Renal cortex interstitium (tissue), 11 donors: ENCODE measurements at regions not wholly inside any gene's neighbourhood (a gene's known extent, or its start where the extent isn't known, plus 50 kb on each side); places are given as distances from the start of the nearest gene placed in this dataset.
"Not testable (repeated sequence)": the region's sequence is repeated elsewhere in the genome, so short reads cannot be mapped to it uniquely, and the experiment has no call there.

ENCODE experiments used
- DNase-seq, 11 donors: peaks; one replicate each; pipeline ENCODE4 v3.0.0-alpha.2; 2013; ENCODE audit warnings: low read depth in 9 of 11, low spot score in 4 of 11; ENCODE audit errors: extremely low read depth in 1 of 11

GRCh38 chr2:56753182-56753581 is 569.4 kb downstream of the CCDC85A start:
- DNase-seq = no peak

GRCh38 chr2:56754066-56754615 is 570.4 kb downstream of the CCDC85A start:
- DNase-seq = no peak

GRCh38 chr2:56754627-56755026 is 570.8 kb downstream of the CCDC85A start:
- DNase-seq = no peak

- DNase-seq = no peak
These were observed 574.2 kb downstream of the CCDC85A start for GRCh38 chr2:56757884-56758545.

- no peak for DNase-seq
These were observed 579.9 kb downstream of the CCDC85A start for GRCh38 chr2:56763683-56764082.

- no peak for DNase-seq
These were observed 585.2 kb downstream of the CCDC85A start for GRCh38 chr2:56768973-56769372.

GRCh38 chr2:56770490-56770889 is 586.7 kb downstream of the CCDC85A start:
- no peak for DNase-seq

- no peak for DNase-seq
These were observed 600.3 kb downstream of the CCDC85A start for GRCh38 chr2:56784046-56784445.

GRCh38 chr2:56801214-56801613 is 617.4 kb downstream of the CCDC85A start:
- DNase-seq = no peak

- DNase-seq = no peak
These were observed 618.0 kb downstream of the CCDC85A start for GRCh38 chr2:56801770-56802169.

GRCh38 chr2:56803596-56803995 is 619.8 kb downstream of the CCDC85A start:
- DNase-seq = no peak

- DNase-seq = no peak
These were observed 623.1 kb downstream of the CCDC85A start for GRCh38 chr2:56806924-56807323.

GRCh38 chr2:56807861-56808260 is 624.1 kb downstream of the CCDC85A start:
- no peak for DNase-seq

- DNase-seq = no peak
These were observed 627.6 kb downstream of the CCDC85A start for GRCh38 chr2:56811401-56811800.

- DNase-seq = no peak
These were observed 628.6 kb downstream of the CCDC85A start for GRCh38 chr2:56812432-56812831.

GRCh38 chr2:56813490-56813889 is 629.7 kb downstream of the CCDC85A start:
- DNase-seq = no peak

- no peak for DNase-seq
These were observed 632.9 kb downstream of the CCDC85A start for GRCh38 chr2:56816666-56817065.

- no peak for DNase-seq
These were observed 648.0 kb downstream of the CCDC85A start for GRCh38 chr2:56831780-56832179.

GRCh38 chr2:56834686-56835085 is 650.9 kb downstream of the CCDC85A start:
- DNase-seq = no peak

GRCh38 chr2:56840009-56840408 is 656.2 kb downstream of the CCDC85A start:
- not testable (repeated sequence) for DNase-seq

- DNase-seq = no peak
These were observed 677.2 kb downstream of the CCDC85A start for GRCh38 chr2:56860991-56861390.
